H1 (cell line): ENCODE measurements at regions not wholly inside any gene's neighbourhood (a gene's known extent, or its start where the extent isn't known, plus 50 kb on each side); places are given as distances from the start of the nearest gene placed in this dataset.

Experiments
- CTCF ChIP-seq, 3 experiments: IDR thresholded peaks; 1 replicate in 2 of 3; 2 replicates in 1 of 3; pipeline versions ENCODE4 v1.5.1 to v1.6.1; 2011; ENCODE audit warnings: low read length in 3 of 3, mild to moderate bottlenecking in 3 of 3, inconsistent platforms in 2 of 3, low read depth in 1 of 3, moderate library complexity in 1 of 3; ENCODE audit not compliant: insufficient read depth in 1 of 3; ENCODE audit errors: control extremely low read depth in 1 of 3
- EP300 ChIP-seq, 2 experiments: IDR thresholded peaks; 1 replicate in 1 of 2; 2 replicates in 1 of 2; pipeline ENCODE4 v1.6.1; 2011 to 2012; ENCODE audit warnings: low read depth in 2 of 2, low read length in 2 of 2, mild to moderate bottlenecking in 2 of 2, borderline replicate concordance in 1 of 2, inconsistent platforms in 1 of 2, moderate library complexity in 1 of 2
- EZH2 ChIP-seq: fragments of 200-600 bp; sonication (generic); IDR thresholded peaks from 2 replicates; pipeline ENCODE4 v1.7.1; 2012; ENCODE audit warnings: low read depth, mild to moderate bottlenecking, moderate library complexity, low read length, inconsistent platforms; ENCODE audit not compliant: severe bottlenecking
- GABPA ChIP-seq: IDR thresholded peaks from 2 replicates; pipeline ENCODE4 v1.6.1; 2011; ENCODE audit warnings: mild to moderate bottlenecking, low read length, moderate library complexity, borderline replicate concordance; ENCODE audit not compliant: insufficient read depth
- JUND ChIP-seq: IDR thresholded peaks from 2 replicates; pipeline ENCODE4 v1.6.1; 2011; ENCODE audit warnings: mild to moderate bottlenecking, improper control_type of control experiment, low read length
- NRF1 ChIP-seq: IDR thresholded peaks from 2 replicates; pipeline ENCODE4 v1.6.1; 2011; ENCODE audit warnings: mild to moderate bottlenecking, low read depth, low read length, improper control_type of control experiment
- POLR2A ChIP-seq, 2 experiments: IDR thresholded peaks; 1 replicate in 1 of 2; 2 replicates in 1 of 2; pipeline ENCODE4 v1.6.1; 2011; ENCODE audit warnings: low read depth in 2 of 2, low read length in 2 of 2, mild to moderate bottlenecking in 2 of 2; ENCODE audit errors: control extremely low read depth in 1 of 2
- POLR2AphosphoS5 ChIP-seq: IDR thresholded peaks from 2 replicates; pipeline ENCODE4 v1.6.1; 2011; ENCODE audit warnings: low read depth, low read length
- RBBP5 ChIP-seq: IDR thresholded peaks from 2 replicates; pipeline ENCODE4 v1.7.1; 2012; ENCODE audit warnings: low read depth, mild to moderate bottlenecking, inconsistent platforms, low read length, moderate library complexity, borderline replicate concordance
- SRF ChIP-seq: IDR thresholded peaks from 2 replicates; pipeline ENCODE4 v1.6.1; 2011; ENCODE audit warnings: mild to moderate bottlenecking, low read depth, low read length, moderate library complexity
- TAF1 ChIP-seq: IDR thresholded peaks from 2 replicates; pipeline ENCODE4 v1.6.1; 2011; ENCODE audit warnings: mild to moderate bottlenecking, low read depth, low read length
- TEAD4 ChIP-seq: IDR thresholded peaks from 2 replicates; pipeline ENCODE4 v1.6.1; 2012; ENCODE audit warnings: low read depth, low read length, inconsistent platforms, mixed read lengths
- YY1 ChIP-seq: IDR thresholded peaks from 2 replicates; pipeline ENCODE4 v1.6.1; 2011; ENCODE audit warnings: low read depth, mild to moderate bottlenecking, low read length

DNA sequence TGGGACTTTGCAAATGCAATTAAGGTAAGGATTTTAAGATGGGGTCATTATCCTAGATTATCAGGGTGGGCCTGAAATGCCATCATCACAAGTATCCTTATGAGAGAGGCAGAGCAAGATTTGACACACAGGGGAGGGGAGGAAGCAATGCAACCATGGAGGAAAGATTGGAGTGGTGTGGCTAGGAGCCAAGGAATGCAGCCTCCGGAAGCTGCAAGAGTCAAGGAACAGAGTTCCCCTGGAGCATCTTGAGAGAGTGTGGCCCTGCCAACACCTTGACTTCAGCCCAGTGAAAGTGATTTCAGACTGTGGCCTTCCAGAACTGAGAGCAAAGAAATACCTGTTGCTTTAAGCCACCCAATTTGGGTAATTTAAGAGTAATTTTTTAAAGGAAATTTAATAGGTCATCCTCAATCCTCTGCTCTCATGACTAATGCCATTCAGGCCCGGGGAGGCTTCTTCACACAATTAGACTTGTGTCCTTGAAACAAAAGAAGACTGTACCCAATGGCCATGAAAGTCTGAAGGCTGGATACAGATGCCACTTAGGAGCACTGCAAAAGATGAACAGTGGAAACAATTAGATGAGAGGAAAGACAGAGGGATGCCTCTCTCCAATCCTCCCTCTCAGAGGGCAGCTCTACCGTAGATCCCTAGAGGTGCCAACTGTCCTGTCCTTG is 250.3 kb upstream of the ID2 start:
- TF ChIP-seq JUND: no peak
- TF ChIP-seq YY1: no peak
- no peak for TF ChIP-seq POLR2AphosphoS5
- no peak for TF ChIP-seq EZH2
- no peak for TF ChIP-seq CTCF (IDR thresholded peaks at IDR 0.05; ENCODE audit: control extremely low read depth in 1 of 3, insufficient read depth in 1 of 3, low read depth in 1 of 3, low read length in 3 of 3)
- no peak for TF ChIP-seq GABPA
- TF ChIP-seq POLR2A (IDR thresholded peaks at IDR 0.05; ENCODE audit: control extremely low read depth in 1 of 2, low read depth in 2 of 2, low read length in 2 of 2): no peak
- TF ChIP-seq NRF1: no peak
- TF ChIP-seq TEAD4: no peak
- TF ChIP-seq EP300 (IDR thresholded peaks at IDR 0.05; ENCODE audit: borderline replicate concordance in 1 of 2, low read depth in 2 of 2, low read length in 2 of 2): no peak
- no peak for TF ChIP-seq SRF
- TF ChIP-seq RBBP5: no peak
- no peak for TF ChIP-seq TAF1
